H1 (cell line): ENCODE measurements at regions not wholly inside any gene's neighbourhood (a gene's known extent, or its start where the extent isn't known, plus 50 kb on each side); places are given as distances from the start of the nearest gene placed in this dataset.

ENCODE experiments used
- BCL11A ChIP-seq, 2 experiments: IDR thresholded peaks; one replicate each; pipeline ENCODE4 v1.6.1; 2011; ENCODE audit warnings: low read depth in 2 of 2, low read length in 2 of 2, mild to moderate bottlenecking in 2 of 2
- RXRA ChIP-seq: IDR thresholded peaks from 2 replicates; pipeline ENCODE4 v1.6.1; 2011; ENCODE audit warnings: low read depth, mild to moderate bottlenecking, low read length, moderate library complexity; ENCODE audit not compliant: insufficient read depth
- SAP30 ChIP-seq: fragments of 300-600 bp; sonication (generic); IDR thresholded peaks from 2 replicates; pipeline ENCODE4 v1.7.1; 2012; ENCODE audit warnings: low read length, moderate library complexity, mild to moderate bottlenecking, inconsistent platforms; ENCODE audit not compliant: insufficient read depth, insufficient replicate concordance
- SIRT6 ChIP-seq: IDR thresholded peaks from one replicate; pipeline ENCODE4 v1.7.1; 2012; ENCODE audit warnings: low read length, inconsistent platforms
- TF ChIP-seq, protein P1 (sequence below): fragments of 300-600 bp; sonication (generic); IDR thresholded peaks from 2 replicates; pipeline ENCODE4 v1.7.1; 2012; ENCODE audit warnings: low read length, moderate library complexity, mild to moderate bottlenecking, inconsistent platforms; ENCODE audit not compliant: insufficient replicate concordance

DNA sequence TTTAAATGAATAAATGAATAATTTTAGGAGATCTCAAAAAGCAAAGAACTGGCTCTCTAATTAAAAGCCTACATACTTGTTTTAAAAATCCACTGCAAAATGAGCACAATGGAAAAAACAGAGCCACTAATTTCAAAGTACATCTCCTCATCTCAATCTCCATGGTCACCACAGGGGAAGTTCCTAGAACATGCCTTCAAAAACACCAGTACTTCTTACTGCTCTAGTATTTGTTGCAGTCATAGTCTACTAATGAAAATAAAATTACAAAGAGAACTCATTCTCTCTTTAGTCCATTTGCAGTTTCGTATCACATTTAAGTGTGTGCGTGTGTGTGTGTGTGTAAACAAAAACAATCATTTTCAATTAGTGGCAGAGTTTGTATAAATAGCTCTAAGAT lies 54.0 kb downstream of the PIK3C2A start (continued):
- TF ChIP-seq, protein P1, sequence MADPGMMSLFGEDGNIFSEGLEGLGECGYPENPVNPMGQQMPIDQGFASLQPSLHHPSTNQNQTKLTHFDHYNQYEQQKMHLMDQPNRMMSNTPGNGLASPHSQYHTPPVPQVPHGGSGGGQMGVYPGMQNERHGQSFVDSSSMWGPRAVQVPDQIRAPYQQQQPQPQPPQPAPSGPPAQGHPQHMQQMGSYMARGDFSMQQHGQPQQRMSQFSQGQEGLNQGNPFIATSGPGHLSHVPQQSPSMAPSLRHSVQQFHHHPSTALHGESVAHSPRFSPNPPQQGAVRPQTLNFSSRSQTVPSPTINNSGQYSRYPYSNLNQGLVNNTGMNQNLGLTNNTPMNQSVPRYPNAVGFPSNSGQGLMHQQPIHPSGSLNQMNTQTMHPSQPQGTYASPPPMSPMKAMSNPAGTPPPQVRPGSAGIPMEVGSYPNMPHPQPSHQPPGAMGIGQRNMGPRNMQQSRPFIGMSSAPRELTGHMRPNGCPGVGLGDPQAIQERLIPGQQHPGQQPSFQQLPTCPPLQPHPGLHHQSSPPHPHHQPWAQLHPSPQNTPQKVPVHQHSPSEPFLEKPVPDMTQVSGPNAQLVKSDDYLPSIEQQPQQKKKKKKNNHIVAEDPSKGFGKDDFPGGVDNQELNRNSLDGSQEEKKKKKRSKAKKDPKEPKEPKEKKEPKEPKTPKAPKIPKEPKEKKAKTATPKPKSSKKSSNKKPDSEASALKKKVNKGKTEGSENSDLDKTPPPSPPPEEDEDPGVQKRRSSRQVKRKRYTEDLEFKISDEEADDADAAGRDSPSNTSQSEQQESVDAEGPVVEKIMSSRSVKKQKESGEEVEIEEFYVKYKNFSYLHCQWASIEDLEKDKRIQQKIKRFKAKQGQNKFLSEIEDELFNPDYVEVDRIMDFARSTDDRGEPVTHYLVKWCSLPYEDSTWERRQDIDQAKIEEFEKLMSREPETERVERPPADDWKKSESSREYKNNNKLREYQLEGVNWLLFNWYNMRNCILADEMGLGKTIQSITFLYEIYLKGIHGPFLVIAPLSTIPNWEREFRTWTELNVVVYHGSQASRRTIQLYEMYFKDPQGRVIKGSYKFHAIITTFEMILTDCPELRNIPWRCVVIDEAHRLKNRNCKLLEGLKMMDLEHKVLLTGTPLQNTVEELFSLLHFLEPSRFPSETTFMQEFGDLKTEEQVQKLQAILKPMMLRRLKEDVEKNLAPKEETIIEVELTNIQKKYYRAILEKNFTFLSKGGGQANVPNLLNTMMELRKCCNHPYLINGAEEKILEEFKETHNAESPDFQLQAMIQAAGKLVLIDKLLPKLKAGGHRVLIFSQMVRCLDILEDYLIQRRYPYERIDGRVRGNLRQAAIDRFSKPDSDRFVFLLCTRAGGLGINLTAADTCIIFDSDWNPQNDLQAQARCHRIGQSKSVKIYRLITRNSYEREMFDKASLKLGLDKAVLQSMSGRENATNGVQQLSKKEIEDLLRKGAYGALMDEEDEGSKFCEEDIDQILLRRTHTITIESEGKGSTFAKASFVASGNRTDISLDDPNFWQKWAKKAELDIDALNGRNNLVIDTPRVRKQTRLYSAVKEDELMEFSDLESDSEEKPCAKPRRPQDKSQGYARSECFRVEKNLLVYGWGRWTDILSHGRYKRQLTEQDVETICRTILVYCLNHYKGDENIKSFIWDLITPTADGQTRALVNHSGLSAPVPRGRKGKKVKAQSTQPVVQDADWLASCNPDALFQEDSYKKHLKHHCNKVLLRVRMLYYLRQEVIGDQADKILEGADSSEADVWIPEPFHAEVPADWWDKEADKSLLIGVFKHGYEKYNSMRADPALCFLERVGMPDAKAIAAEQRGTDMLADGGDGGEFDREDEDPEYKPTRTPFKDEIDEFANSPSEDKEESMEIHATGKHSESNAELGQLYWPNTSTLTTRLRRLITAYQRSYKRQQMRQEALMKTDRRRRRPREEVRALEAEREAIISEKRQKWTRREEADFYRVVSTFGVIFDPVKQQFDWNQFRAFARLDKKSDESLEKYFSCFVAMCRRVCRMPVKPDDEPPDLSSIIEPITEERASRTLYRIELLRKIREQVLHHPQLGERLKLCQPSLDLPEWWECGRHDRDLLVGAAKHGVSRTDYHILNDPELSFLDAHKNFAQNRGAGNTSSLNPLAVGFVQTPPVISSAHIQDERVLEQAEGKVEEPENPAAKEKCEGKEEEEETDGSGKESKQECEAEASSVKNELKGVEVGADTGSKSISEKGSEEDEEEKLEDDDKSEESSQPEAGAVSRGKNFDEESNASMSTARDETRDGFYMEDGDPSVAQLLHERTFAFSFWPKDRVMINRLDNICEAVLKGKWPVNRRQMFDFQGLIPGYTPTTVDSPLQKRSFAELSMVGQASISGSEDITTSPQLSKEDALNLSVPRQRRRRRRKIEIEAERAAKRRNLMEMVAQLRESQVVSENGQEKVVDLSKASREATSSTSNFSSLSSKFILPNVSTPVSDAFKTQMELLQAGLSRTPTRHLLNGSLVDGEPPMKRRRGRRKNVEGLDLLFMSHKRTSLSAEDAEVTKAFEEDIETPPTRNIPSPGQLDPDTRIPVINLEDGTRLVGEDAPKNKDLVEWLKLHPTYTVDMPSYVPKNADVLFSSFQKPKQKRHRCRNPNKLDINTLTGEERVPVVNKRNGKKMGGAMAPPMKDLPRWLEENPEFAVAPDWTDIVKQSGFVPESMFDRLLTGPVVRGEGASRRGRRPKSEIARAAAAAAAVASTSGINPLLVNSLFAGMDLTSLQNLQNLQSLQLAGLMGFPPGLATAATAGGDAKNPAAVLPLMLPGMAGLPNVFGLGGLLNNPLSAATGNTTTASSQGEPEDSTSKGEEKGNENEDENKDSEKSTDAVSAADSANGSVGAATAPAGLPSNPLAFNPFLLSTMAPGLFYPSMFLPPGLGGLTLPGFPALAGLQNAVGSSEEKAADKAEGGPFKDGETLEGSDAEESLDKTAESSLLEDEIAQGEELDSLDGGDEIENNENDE: no peak
- TF ChIP-seq BCL11A (IDR thresholded peaks at IDR 0.05; ENCODE audit: low read depth in 2 of 2, low read length in 2 of 2) (no peak), SAP30 (no peak), SIRT6 (no peak), RXRA (no peak)
- TF ChIP-seq, all 59 proteins: peak for 0
